Middle frontal gyrus (tissue), 1 donor: ENCODE measurements at regions not wholly inside any gene's neighbourhood (a gene's known extent, or its start where the extent isn't known, plus 50 kb on each side); places are given as distances from the start of the nearest gene placed in this dataset.

ENCODE experiments used
- DNase-seq: peaks from one replicate; pipeline ENCODE4 v3.0.0-alpha.2; 2015; ENCODE audit warnings: low spot score; ENCODE audit errors: extremely low spot score

DNA sequence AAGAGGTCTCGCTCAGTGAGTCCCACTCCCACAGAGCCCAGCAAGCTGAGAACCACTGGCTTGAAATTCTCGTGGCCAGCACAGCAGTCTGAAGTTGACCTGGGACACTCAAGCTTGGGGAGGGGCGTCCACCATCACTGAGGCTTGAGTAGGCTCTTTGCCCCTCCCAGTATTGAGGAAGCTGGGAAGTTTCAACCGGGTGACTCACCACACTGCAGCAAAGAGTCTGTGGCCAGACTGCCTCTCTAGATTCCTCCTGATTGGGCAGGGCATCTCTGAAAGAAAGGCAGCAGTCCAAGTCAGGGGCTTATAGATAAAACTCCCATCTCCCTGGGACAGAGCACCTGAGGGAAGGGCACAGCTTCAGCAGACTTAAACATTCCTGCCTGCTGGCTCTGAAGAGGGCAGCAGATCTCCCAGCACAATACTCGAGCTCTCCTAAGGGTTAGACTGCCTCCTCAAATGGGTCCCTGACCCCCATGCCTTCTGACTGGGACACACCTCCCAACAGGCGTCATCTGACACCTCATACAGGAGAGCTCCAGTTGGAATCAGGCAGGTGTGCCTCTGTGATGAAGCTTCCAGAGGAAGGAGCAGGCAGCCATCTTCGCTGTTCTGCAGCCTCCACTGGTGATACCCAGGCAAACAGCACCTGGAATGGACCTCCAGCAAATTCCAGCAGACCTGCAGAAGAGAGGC, 970.9 kb upstream of the LRRN3 start:
- no peak for DNase-seq

DNA sequence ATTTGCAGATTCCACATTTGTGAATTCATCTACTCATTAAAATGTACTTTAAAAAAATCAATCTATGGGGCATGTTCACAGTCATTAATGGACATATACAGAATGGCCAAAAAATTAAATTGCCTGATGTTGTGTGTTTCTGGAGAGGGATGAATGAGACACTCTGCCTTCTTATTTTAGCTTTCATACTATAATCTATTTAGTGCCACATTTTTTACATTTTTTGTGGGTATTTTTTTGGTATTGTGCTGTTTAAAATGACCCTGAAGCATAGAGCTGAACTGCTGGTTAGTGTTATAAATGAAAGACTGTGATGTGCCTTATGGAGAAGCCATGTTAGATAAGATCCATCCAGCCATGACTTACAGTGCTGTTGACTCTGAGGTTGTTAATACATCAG, 961.8 kb upstream of the LRRN3 start:
- no peak for DNase-seq

DNA sequence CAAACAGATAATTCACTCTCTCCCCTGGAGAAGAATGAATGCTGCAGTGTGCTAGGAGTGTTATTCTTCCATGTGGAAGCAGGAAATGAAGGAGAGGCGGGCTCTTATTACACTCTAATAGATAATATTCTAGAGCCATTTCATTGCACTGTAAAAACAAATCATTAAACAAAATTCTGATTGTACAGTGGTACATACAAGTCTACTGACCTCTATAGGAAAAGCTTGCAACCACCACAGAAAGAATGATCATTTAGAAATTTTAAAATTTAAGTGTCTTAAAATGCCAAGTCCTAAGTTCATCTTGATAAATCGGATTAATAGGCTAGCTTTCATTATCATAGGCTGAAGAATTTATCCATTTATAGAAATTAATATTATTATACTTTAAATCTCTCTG, 960.3 kb upstream of the LRRN3 start:
- no peak for DNase-seq

DNA sequence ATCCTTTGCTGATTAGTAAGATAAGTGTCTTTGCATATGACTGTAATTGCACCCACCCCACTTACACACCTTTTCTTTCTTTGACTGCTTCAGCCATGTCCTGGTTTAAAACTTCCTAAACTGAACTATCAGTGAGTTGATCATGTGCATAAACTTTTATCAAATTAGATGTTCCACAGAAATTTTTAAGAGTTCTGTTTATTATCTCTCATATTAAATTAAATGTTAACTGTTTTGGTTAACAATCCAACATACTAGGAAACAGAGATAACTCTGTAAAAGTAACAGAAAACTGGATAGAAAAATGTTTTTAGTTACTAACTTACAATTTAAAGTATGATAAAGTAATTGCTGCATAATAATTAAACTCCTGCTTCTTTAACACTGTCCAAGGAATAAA, 959.6 kb upstream of the LRRN3 start:
- DNase-seq = no peak

GRCh38 chr7:110139056-110139455, 951.9 kb upstream of the LRRN3 start:
- no peak for DNase-seq

DNA sequence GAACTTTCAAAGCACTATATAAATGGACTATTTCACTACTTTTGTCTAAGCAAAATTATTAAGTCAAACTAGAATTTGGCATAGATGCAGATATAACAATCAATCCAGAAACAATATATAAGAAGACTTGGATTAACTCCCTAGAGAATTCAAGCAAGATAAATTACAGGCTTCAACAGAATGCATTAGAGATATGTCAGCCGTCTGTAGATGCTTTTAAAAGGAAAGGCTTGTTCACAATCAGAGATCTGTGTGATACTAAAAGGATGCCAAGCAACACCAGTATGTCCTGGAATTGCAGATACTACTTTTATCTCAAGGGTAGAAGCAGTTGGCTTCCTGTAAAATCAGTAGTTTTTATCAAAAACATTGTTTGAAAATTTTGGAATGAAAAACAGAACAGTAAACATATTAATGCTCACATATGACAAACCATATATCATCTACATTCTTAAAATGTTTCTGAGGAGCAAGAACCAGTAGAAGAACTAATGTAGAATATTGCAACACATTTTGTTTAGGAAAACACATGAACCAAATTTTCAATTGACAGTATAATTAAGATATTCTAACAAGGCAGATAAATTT, 947.9 kb upstream of the LRRN3 start:
- DNase-seq = no peak

- no peak for DNase-seq
Measured at GRCh38 chr7:110144599-110144998, 946.3 kb upstream of the LRRN3 start.

GRCh38 chr7:110148054-110148453, 942.9 kb upstream of the LRRN3 start:
- DNase-seq = no peak

- no peak for DNase-seq
Measured at GRCh38 chr7:110153222-110153621, 937.7 kb upstream of the LRRN3 start.

DNA sequence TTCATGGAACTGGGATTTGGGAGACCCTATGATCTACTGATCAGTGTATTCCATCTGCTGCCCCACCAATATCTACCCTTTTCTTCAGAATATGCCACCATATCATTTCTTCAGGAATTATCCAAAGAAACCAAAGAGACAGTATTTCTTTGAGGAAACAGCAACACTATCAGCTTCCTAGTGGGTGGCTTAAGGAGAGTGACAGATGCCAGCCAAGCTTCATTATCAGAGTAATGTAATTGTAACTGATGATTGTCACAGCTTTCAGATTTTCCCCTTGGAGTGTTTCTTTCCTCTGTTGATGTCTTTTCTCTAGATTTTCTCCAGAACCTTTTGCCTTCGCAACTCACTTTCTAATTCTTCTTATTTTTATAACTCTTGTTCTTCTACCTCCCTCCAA, 934.4 kb upstream of the LRRN3 start:
- DNase-seq = no peak

DNA sequence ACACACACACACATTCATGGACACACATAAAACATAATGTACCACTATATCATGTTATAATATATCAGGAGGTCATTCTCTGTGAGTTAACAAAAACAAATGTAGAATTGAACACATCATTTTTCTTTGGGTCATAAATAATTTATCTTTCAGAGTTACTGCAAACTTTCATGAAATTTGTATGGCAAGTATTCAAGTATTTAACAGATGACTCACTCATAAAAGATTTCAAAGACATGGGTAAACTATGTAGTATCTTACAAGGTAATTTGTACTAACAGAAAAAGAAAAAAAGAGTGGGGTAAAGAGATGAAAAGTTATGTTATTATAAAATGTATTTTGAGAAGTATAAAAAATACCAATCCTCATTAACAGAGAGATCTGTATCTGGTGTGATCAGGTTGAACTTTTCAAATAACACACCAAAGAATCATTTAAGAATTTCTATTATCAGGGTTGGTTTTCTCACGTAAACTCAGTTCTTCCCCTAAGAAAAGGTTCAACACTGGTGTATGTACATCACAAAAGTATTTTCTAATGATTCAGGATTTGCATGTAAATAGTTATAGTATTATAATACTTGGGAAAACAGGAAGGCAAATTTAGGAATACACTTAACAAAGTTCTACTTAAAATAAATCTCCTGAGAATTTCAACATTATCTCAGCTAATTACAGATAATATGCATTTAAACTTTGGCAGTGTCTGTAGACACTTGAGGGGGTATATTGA, 933.1 kb upstream of the LRRN3 start:
- DNase-seq = no peak

DNA sequence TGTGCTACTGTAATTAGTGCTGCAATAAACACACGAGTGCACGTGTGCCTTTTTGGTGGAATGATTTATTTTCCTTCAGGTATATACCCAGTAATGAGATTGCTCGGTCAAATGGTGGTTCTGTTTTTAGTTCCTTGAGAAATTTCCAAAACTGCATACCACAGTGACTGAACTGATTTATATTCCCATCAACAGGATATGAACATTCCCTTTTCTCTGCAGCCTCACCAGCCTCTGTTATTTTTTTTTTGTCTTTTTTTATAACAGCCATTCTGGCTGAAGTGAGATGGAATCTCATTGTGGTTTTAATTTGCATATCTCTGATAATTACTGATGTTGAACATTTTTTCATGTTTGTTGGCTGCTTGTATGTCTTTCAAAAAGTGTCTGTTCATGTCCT, 922.9 kb upstream of the LRRN3 start:
- DNase-seq = no peak

DNA sequence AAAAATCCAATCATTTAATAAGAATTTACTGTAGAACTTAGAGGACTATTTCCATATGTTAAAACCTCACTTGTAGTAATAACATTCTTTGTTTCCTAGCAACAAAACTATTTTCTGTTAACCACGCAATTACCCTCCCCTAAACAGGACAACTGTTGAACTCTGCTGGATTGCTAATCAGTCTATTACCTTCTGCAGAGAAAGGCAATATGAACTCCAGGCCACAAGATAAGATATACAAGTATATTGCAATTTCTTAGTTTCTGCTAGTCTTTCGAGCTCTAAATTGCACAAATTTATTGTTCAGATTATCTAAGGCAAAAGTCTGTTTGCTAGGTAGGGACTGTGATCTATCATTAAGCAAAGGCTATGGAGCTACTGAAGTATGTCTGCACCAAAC, 920.1 kb upstream of the LRRN3 start:
- DNase-seq = no peak

DNA sequence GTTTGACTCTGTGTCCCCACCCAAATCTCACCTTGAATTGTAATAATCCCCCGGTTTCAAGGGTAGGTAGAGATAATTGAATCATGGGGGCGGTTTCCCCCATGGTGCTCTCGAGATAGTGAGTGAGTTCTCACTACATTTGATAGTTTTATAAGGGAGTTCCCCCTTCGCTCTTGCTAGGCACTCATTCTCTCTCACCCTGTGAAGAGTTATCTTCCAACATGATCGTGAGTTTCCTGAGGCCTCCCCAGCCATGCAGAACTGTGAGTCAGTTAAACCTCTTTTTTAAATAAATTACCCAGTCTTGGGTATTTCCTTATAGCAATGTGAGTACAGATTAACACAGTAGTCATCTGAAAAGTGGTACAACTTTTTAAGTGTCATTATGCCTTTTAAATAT, 913.5 kb upstream of the LRRN3 start:
- DNase-seq = no peak

- no peak for DNase-seq
Measured at GRCh38 chr7:110179037-110179436, 911.9 kb upstream of the LRRN3 start.

DNA sequence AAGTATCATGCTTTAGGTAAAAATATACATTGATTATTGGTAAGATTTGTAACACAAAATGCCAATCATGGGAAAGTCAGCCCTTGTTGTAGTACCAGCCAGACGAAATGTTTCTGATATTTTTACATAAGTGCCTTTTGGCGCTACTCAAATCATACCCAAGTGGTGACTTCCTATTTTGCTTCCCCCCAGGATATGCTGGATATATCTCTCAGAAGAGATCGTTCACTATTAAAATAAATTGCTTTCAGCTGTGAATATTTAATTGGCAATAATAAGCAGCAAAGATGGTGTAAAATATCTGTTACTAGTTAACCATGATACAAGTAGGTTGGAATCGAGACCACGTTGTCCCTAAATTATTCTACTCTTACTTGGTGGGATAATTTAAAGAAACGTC, 909.2 kb upstream of the LRRN3 start:
- DNase-seq = no peak

- DNase-seq = no peak
Measured at GRCh38 chr7:110186334-110186733, 904.6 kb upstream of the LRRN3 start.

- DNase-seq = no peak
Measured at GRCh38 chr7:110187877-110188554, 902.9 kb upstream of the LRRN3 start.

GRCh38 chr7:110204527-110204926, 886.4 kb upstream of the LRRN3 start:
- no peak for DNase-seq

DNA sequence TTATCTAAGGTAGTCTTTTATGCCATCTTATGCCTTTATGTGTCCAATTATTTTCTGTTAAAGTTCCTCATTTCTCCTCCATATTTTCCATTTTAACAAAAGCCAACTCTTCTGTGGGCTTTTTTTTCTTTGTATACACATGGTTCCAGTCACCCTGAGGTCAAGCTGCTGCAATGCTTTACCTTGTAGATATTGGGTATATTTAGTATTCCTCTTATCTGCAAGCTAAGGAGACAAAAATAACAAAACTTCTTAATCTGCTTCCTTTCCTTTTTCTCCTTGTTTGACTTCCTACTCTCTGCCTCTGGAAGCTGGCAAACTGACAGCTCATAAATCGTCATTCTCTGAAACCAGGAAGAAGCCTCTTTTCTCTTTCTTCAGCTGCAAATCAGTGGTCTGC, 885.0 kb upstream of the LRRN3 start:
- DNase-seq = no peak

DNA sequence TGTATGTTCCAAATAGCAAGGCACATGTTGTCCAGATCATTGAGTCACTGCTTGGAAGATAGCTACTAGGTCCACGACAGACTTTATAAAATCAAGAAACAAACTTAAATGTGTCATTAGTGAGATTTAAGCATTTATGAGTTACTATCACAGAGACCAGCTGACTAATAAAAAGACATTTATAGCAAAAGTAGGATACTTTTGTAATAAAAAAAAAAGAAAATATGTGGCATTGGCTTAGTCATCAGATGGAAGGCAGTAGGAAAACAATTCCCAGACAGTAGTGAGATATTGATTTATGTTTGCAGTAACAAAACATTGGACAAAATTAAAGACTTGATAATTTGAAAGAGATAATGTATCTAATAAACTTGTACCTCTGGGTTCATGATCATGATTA, 881.0 kb upstream of the LRRN3 start:
- no peak for DNase-seq

DNA sequence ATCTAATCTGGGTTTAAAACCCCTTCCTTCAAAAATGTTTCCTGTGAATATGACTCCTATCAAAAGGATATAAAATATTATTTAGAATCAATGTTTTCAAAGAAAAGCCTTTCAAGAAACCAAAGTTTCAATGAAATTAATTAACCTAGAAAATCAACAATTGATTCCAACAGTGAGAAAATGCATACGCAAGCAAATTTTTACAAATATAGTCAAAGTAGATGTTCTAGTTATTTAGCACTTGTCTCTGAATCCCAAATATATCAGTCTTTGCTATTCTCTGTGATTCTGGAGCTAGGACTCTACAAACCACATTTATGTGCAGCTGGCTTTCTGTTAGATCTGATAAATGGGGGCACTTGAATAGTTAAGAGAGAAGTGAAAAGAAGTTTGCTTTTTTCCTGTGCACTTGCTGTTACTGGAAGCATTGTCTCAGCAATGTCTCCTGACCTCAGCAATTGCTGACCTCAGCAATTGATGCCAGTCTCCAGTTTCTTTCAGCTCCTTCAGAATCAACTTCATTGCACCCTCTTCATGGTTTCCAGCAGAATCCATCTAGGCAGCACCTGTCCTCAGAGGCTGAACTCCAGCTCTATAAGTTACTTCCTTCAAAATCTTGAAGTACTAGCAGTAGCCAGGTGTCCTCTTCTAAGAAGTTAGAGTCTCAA, 879.9 kb upstream of the LRRN3 start:
- DNase-seq = no peak
